HL-60 (cell line): ENCODE measurements at regions not wholly inside any gene's neighbourhood (a gene's known extent, or its start where the extent isn't known, plus 50 kb on each side); places are given as distances from the start of the nearest gene placed in this dataset.
"Not testable (repeated sequence)": the region's sequence is repeated elsewhere in the genome, so short reads cannot be mapped to it uniquely, and the experiment has no call there.

Experiments used
- POLR2AphosphoS5 ChIP-seq: IDR thresholded peaks from 2 replicates; pipeline ENCODE4 v1.6.1; 2012; ENCODE audit warnings: low read depth
- TF ChIP-seq, protein P1 (sequence below): IDR thresholded peaks from one replicate; pipeline ENCODE4 v1.5.1; 2011; ENCODE audit warnings: low read length, control low read depth, inconsistent platforms; ENCODE audit not compliant: insufficient read depth

DNA sequence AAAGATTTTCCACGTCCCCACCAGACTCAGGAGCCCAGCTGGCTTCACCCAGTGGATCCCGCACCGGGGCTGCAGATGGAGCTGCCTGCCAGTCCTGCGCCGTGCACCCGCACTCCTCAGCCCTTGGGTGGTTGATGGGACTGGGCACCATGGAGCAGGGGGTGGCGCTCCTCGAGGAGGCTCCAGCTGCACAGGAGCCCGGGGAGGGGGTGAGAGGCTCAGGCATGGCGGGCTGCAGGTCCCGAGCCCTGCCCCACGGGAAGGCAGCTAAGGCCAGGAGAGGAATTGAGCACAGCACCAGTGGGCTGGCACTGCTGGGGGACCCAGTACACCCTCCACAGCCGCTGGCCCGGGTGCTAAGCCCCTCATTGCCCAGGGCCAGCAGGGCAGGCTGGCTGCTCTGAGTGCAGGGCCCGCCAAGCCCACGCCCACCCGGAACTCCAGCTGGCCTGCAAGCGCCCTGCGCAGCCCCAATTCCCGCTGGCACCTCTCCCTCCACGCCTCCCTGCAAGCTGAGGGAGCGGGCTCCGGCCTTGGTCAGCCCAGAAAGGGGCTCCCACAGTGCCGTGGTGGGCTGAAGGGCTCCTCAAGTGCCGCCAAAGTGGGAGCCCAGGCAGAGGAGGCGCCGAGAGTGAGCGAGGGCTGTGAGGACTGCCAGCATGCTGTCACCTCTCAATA is 1800.9 kb downstream of the OLFM4 start:
- TF ChIP-seq, protein P1, sequence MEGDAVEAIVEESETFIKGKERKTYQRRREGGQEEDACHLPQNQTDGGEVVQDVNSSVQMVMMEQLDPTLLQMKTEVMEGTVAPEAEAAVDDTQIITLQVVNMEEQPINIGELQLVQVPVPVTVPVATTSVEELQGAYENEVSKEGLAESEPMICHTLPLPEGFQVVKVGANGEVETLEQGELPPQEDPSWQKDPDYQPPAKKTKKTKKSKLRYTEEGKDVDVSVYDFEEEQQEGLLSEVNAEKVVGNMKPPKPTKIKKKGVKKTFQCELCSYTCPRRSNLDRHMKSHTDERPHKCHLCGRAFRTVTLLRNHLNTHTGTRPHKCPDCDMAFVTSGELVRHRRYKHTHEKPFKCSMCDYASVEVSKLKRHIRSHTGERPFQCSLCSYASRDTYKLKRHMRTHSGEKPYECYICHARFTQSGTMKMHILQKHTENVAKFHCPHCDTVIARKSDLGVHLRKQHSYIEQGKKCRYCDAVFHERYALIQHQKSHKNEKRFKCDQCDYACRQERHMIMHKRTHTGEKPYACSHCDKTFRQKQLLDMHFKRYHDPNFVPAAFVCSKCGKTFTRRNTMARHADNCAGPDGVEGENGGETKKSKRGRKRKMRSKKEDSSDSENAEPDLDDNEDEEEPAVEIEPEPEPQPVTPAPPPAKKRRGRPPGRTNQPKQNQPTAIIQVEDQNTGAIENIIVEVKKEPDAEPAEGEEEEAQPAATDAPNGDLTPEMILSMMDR, result not testable (repeated sequence)
- not testable (repeated sequence) for TF ChIP-seq POLR2AphosphoS5
